PC-3 (cell line): ENCODE measurements at regions not wholly inside any gene's neighbourhood (a gene's known extent, or its start where the extent isn't known, plus 50 kb on each side); places are given as distances from the start of the nearest gene placed in this dataset.

ENCODE experiments used
- ATAC-seq: fragments of 200-7000 bp; cut with Tn5 transposase; 2 replicates; pipeline ENCODE4 v1.9.1; 2020; ENCODE audit warnings: mild to moderate bottlenecking, moderate library complexity
- BruUV-seq: library from RNA; stranded (reverse); fragments of 400-500 nt; replicated peaks from 2 replicates; lab custom pipeline; 2021; lab: Mats Ljungman, UMichigan
- CTCF ChIA-PET: fragments of 300-600 bp; sonication (Branson Sonifier 250); formaldehyde crosslinking; loops from one replicate; lab custom pipeline; 2022; ENCODE audit warnings: antibody characterized with exemption; lab: Charles Lee
- POLR2A ChIA-PET: fragments of 300-600 bp; sonication (Branson Sonifier 250); formaldehyde crosslinking; loops from one replicate; lab custom pipeline; 2022; ENCODE audit warnings: antibody characterized with exemption; ENCODE audit not compliant: unreplicated experiment; lab: Charles Lee
- DNase-seq: peaks from one replicate; pipeline ENCODE4 v3.0.0-alpha.2; 2015
- H2AFZ ChIP-seq: fragments of 300-600 bp; sonication (generic); 2 replicates; pipeline ENCODE4 v1.6.0; 2016; ENCODE audit warnings: antibody characterized with exemption, low read length
- H3F3A ChIP-seq: fragments of 300-600 bp; sonication (generic); one replicate; pipeline ENCODE4 v1.6.0; 2017; ENCODE audit warnings: antibody characterized with exemption, low read length, control low read depth, mild to moderate bottlenecking; ENCODE audit not compliant: unreplicated experiment
- H3K27ac ChIP-seq: fragments of 300-600 bp; sonication (generic); 2 replicates; pipeline ENCODE4 v1.5.1; 2016; ENCODE audit warnings: mild to moderate bottlenecking, low read length
- H3K27me3 ChIP-seq: fragments of 300-600 bp; sonication (generic); 2 replicates; pipeline ENCODE4 v1.6.1; 2016; ENCODE audit warnings: low read length, mixed read lengths
- H3K36me3 ChIP-seq: fragments of 300-600 bp; sonication (generic); 2 replicates; pipeline ENCODE4 v1.6.1; 2016; ENCODE audit warnings: low read depth, mixed run types, low read length, mixed read lengths
- H3K4me1 ChIP-seq: fragments of 300-600 bp; sonication (generic); 2 replicates; pipeline ENCODE4 v1.5.1; 2016; ENCODE audit warnings: low read length; ENCODE audit not compliant: insufficient read depth
- H3K4me2 ChIP-seq: fragments of 300-600 bp; sonication (generic); 2 replicates; pipeline ENCODE4 v1.6.0; 2016; ENCODE audit warnings: low read length
- H3K4me3 ChIP-seq: fragments of 300-600 bp; sonication (generic); 2 replicates; pipeline ENCODE4 v1.5.1; 2016; ENCODE audit warnings: mild to moderate bottlenecking, low read length, mixed read lengths
- H3K79me2 ChIP-seq: fragments of 300-600 bp; sonication (generic); 2 replicates; pipeline ENCODE4 v1.6.1; 2017; ENCODE audit warnings: low read length, mixed read lengths
- H3K9ac ChIP-seq: fragments of 300-600 bp; sonication (generic); 2 replicates; pipeline ENCODE4 v1.6.0; 2016; ENCODE audit warnings: mild to moderate bottlenecking, low read length
- H3K9me2 ChIP-seq: fragments of 300-600 bp; sonication (generic); replicated peaks from 2 replicates; pipeline ENCODE4 v1.6.1; 2016; ENCODE audit warnings: mixed run types, low read length, mixed read lengths
- H3K9me3 ChIP-seq: fragments of 300-600 bp; sonication (generic); 2 replicates; pipeline ENCODE4 v1.6.1; 2016; ENCODE audit warnings: low read length, mixed read lengths
- H4K20me1 ChIP-seq: fragments of 300-600 bp; sonication (generic); 2 replicates; pipeline ENCODE4 v1.6.1; 2016; ENCODE audit warnings: low read length, mixed read lengths
- CTCF ChIP-seq: fragments of 300-600 bp; sonication (generic); conservative IDR thresholded peaks from 2 replicates; pipeline ENCODE4 v1.5.1; 2017; ENCODE audit warnings: antibody characterized with exemption, low read depth, mild to moderate bottlenecking, low read length
- EZH2 ChIP-seq: fragments of 300-600 bp; sonication (generic); IDR thresholded peaks from one replicate; pipeline ENCODE4 v1.6.1; 2017; ENCODE audit warnings: antibody characterized with exemption, mild to moderate bottlenecking, low read length; ENCODE audit not compliant: unreplicated experiment
- EZH2phosphoT487 ChIP-seq: fragments of 300-600 bp; sonication (generic); IDR thresholded peaks from 2 replicates; pipeline ENCODE4 v1.6.1; 2018; ENCODE audit warnings: mild to moderate bottlenecking, antibody characterized with exemption, low read length, borderline replicate concordance
- intact Hi-C: fragments of 100-400 bp; cut with micrococcal nuclease; formaldehyde crosslinking; loops from 2 replicates; pipeline ENCODE4 v1.9.0; 2023

- POLR2A ChIA-PET, result no interaction called here
- H3K4me1 ChIP-seq, result no peaks in the 10 kb centered on the region
- no peaks in the 10 kb centered on the region for H3K79me2 ChIP-seq
- TF ChIP-seq CTCF (no peak), EZH2 (no peak), EZH2phosphoT487 (no peak)
- CTCF ChIA-PET, result no interaction called here
- no peak overlapping the region for H3K4me2 ChIP-seq
- no peaks in the 10 kb centered on the region for H3K9me3 ChIP-seq
- ATAC-seq (no peak), DNase-seq (no peak)
- BruUV-seq, result no TSS peak
- no peak overlapping the region for H3K4me3 ChIP-seq
- no peak overlapping the region for H3K9ac ChIP-seq
- H3K36me3 ChIP-seq, result no peaks in the 10 kb centered on the region
- H2AFZ ChIP-seq, result no peak overlapping the region
- peaks cover 69% of the 10 kb centered on the region for H3K27me3 ChIP-seq
- no peaks in the 10 kb centered on the region for H3K9me2 ChIP-seq
- intact Hi-C loops, result no loop called here
- no peaks in the 10 kb centered on the region for H4K20me1 ChIP-seq
- H3K27ac ChIP-seq, result no peak overlapping the region
- H3F3A ChIP-seq, result no peaks in the 10 kb centered on the region
Measured at GRCh38 chr7:31258391-31258790, 82.1 kb downstream of the NEUROD6 start.

GRCh38 chr7:31256506-31256905 lies 84.0 kb downstream of the NEUROD6 start:
- intact Hi-C loops, result no loop called here
- H3F3A ChIP-seq, result no peaks in the 10 kb centered on the region
- BruUV-seq, result no TSS peak
- H3K4me1 ChIP-seq, result no peaks in the 10 kb centered on the region
- ChIA-PET CTCF (no interaction called here), POLR2A (no interaction called here)
- H3K27ac ChIP-seq, result no peak overlapping the region
- H3K9ac ChIP-seq, result no peak overlapping the region
- ATAC-seq, result no peak
- H3K27me3 ChIP-seq, result peaks cover 73% of the 10 kb centered on the region
- no peak for DNase-seq
- H3K4me2 ChIP-seq, result no peak overlapping the region
- no peaks in the 10 kb centered on the region for H3K36me3 ChIP-seq
- no peaks in the 10 kb centered on the region for H3K9me2 ChIP-seq
- H4K20me1 ChIP-seq, result no peaks in the 10 kb centered on the region
- TF ChIP-seq CTCF, result no peak
- TF ChIP-seq EZH2, result no peak
- no peak for TF ChIP-seq EZH2phosphoT487
- no peaks in the 10 kb centered on the region for H3K79me2 ChIP-seq
- H3K4me3 ChIP-seq, result no peak overlapping the region
- H3K9me3 ChIP-seq, result no peaks in the 10 kb centered on the region
- H2AFZ ChIP-seq, result no peak overlapping the region

- H3K79me2 ChIP-seq, result no peaks in the 10 kb centered on the region
- TF ChIP-seq CTCF, result no peak
- no peak for TF ChIP-seq EZH2
- no peak for TF ChIP-seq EZH2phosphoT487
- H3K9ac ChIP-seq, result no peak overlapping the region
- POLR2A ChIA-PET, result no interaction called here
- H2AFZ ChIP-seq, result no peak overlapping the region
- H3K4me1 ChIP-seq, result no peaks in the 10 kb centered on the region
- H3K9me2 ChIP-seq, result no peaks in the 10 kb centered on the region
- H3K9me3 ChIP-seq, result no peaks in the 10 kb centered on the region
- BruUV-seq, result no TSS peak
- H4K20me1 ChIP-seq, result no peaks in the 10 kb centered on the region
- CTCF ChIA-PET, result no interaction called here
- no peaks in the 10 kb centered on the region for H3F3A ChIP-seq
- no peak for ATAC-seq
- peaks cover 78% of the 10 kb centered on the region for H3K27me3 ChIP-seq
- no peak for DNase-seq
- no peak overlapping the region for H3K4me2 ChIP-seq
- no peaks in the 10 kb centered on the region for H3K36me3 ChIP-seq
- intact Hi-C loops, result no loop called here
- no peak overlapping the region for H3K4me3 ChIP-seq
- H3K27ac ChIP-seq, result no peak overlapping the region
Measured at GRCh38 chr7:31254926-31255325, 85.6 kb downstream of the NEUROD6 start.
